ENCODE measurements at regions not wholly inside any gene's neighbourhood (a gene's known extent, or its start where the extent isn't known, plus 50 kb on each side); places are given as distances from the start of the nearest gene placed in this dataset.

GRCh38 chr2:128625963-128626759 lies 307.5 kb upstream of the HS6ST1 start:
- Histone ChIP-seq H3K27ac (ENCODE audit: low read depth in 2 of 2, low read length in 1 of 2) (no peak overlapping the region), H3K4me1 (ENCODE audit: control insufficient read depth in 1 of 2, insufficient read depth in 2 of 2, low read depth in 1 of 2, low read length in 1 of 2) (peaks cover 0 to 2% of the 10 kb centered on the region in 2 experiments; a peak in 2 of 4 replicates), H3K27me3 (ENCODE audit: insufficient read depth) (no peaks in the 10 kb centered on the region), H4K20me1 (ENCODE audit: insufficient read depth) (no peaks in the 10 kb centered on the region), H3K4me2 (no peak overlapping the region), H3F3A (replicated peaks; ENCODE audit: insufficient read depth) (no peaks in the 10 kb centered on the region), H3K4me3 (ENCODE audit: low read depth in 2 of 2, low read length in 1 of 2) (no peak overlapping the region), H3K9ac (no peak overlapping the region), H3K9me2 (no peaks in the 10 kb centered on the region), H3K36me3 (replicated peaks in 1 of 2; ENCODE audit: control insufficient read depth in 1 of 2, insufficient read depth in 2 of 2, low read length in 1 of 2) (no peaks in the 10 kb centered on the region), H3K79me2 (ENCODE audit: insufficient read depth) (no peaks in the 10 kb centered on the region), H3K9me3 (no peaks in the 10 kb centered on the region), H2AFZ (ENCODE audit: low read depth) (no peak overlapping the region)
- ChIA-PET CTCF (interaction anchor here (0.6 kb wide), 2 partner anchors 442 to 471 kb away, joined by 3 read pairs; no protein-coding TSS in a partner anchor), POLR2A (no interaction called here)
- no peak for DNase-seq
- WGBS (ENCODE audit: low lambda C conversion rate), result 38% methylated on average over 11 of the region's 12 CpGs
- TF ChIP-seq EZH2phosphoT487 (IDR thresholded peaks at IDR 0.05; ENCODE audit: borderline replicate concordance, low read depth), result no peak
- TF ChIP-seq USF1 (IDR thresholded peaks at IDR 0.05; ENCODE audit: borderline replicate concordance, low read depth), result no peak
- no peak for TF ChIP-seq RAD21 (IDR thresholded peaks at IDR 0.05; ENCODE audit: low read length)
- TF ChIP-seq PBX3 (IDR thresholded peaks at IDR 0.05), result no peak
- TF ChIP-seq RCOR1 (IDR thresholded peaks at IDR 0.05; ENCODE audit: low read length), result no peak
- TF ChIP-seq, protein P1, sequence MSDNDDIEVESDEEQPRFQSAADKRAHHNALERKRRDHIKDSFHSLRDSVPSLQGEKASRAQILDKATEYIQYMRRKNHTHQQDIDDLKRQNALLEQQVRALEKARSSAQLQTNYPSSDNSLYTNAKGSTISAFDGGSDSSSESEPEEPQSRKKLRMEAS (IDR thresholded peaks at IDR 0.05; ENCODE audit: low read depth), result no peak
- TF ChIP-seq SIN3A (IDR thresholded peaks at IDR 0.05; ENCODE audit: borderline replicate concordance, low read depth, low read length), result no peak
- TF ChIP-seq TEAD4 (IDR thresholded peaks at IDR 0.05; ENCODE audit: borderline replicate concordance, insufficient read depth), result no peak
- TF ChIP-seq GATA2 (CRISPR knock-in tag; IDR thresholded peaks at IDR 0.05), result no peak
- no peak for TF ChIP-seq TAF1 (IDR thresholded peaks at IDR 0.05; ENCODE audit: borderline replicate concordance, low read depth, low read length)
- TF ChIP-seq, protein P2, sequence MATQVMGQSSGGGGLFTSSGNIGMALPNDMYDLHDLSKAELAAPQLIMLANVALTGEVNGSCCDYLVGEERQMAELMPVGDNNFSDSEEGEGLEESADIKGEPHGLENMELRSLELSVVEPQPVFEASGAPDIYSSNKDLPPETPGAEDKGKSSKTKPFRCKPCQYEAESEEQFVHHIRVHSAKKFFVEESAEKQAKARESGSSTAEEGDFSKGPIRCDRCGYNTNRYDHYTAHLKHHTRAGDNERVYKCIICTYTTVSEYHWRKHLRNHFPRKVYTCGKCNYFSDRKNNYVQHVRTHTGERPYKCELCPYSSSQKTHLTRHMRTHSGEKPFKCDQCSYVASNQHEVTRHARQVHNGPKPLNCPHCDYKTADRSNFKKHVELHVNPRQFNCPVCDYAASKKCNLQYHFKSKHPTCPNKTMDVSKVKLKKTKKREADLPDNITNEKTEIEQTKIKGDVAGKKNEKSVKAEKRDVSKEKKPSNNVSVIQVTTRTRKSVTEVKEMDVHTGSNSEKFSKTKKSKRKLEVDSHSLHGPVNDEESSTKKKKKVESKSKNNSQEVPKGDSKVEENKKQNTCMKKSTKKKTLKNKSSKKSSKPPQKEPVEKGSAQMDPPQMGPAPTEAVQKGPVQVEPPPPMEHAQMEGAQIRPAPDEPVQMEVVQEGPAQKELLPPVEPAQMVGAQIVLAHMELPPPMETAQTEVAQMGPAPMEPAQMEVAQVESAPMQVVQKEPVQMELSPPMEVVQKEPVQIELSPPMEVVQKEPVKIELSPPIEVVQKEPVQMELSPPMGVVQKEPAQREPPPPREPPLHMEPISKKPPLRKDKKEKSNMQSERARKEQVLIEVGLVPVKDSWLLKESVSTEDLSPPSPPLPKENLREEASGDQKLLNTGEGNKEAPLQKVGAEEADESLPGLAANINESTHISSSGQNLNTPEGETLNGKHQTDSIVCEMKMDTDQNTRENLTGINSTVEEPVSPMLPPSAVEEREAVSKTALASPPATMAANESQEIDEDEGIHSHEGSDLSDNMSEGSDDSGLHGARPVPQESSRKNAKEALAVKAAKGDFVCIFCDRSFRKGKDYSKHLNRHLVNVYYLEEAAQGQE (IDR thresholded peaks at IDR 0.05; ENCODE audit: low read depth, low read length), result no peak
- no peak for TF ChIP-seq RFX5 (IDR thresholded peaks at IDR 0.05; ENCODE audit: low read length)

Data from SK-N-SH (cell line).